Thyroid gland (tissue), 4 donors: ENCODE measurements at regions not wholly inside any gene's neighbourhood (a gene's known extent, or its start where the extent isn't known, plus 50 kb on each side); places are given as distances from the start of the nearest gene placed in this dataset.

ENCODE experiments used
- CTCF ChIP-seq, 6 experiments: fragments of 200-600 bp in 3 of 6; fragments of 450-650 bp in 3 of 6; sonication (generic) in 3 of 6; IDR thresholded peaks; one replicate each; pipeline ENCODE4 v1.5.1; 2016 to 2019; ENCODE audit warnings: antibody characterized with exemption in 6 of 6, mild to moderate bottlenecking in 2 of 6, inconsistent platforms in 1 of 6, moderate library complexity in 1 of 6
- POLR2A ChIP-seq, 2 donors: fragments of 450-650 bp; IDR thresholded peaks; one replicate each; pipeline ENCODE4 v1.6.1; 2017; ENCODE audit warnings: antibody characterized with exemption in 2 of 2, mild to moderate bottlenecking in 2 of 2, moderate library complexity in 1 of 2

GRCh38 chr14:29123017-29123416 lies 356.4 kb downstream of the FOXG1 start:
- TF ChIP-seq CTCF (IDR thresholded peaks at IDR 0.05) (no peak), POLR2A (IDR thresholded peaks at IDR 0.05) (no peak)
